ENCODE measurements at regions not wholly inside any gene's neighbourhood (a gene's known extent, or its start where the extent isn't known, plus 50 kb on each side); places are given as distances from the start of the nearest gene placed in this dataset.

DNA sequence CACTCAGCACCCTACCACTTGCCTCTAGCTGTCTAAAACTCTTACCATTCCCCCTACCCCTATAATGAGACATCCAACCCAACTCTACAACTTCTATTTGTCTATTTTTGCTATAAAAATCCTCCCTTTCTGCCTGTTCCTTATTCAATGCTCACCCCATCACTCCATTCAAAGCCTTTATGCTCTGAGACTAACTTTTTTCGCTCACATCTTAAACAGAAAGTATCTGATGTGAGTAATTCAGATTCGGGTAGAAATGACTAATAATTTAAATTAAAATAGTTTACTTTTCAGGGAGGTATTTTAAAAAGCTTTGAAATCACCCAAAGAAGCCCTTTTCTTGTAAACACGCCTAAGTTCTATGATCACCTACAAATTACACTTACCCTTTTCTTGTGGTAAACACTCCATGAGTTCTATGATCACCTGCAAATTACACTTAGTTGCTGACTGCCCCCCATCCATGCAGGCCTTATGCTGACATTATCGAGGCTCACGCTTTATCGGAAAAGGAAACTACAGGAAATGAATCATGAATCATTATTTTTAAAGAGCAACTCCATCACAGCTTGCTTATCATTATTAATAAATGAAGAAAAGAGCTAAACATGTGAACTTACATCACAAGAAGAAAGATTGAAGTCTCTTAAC is 168.7 kb upstream of the PPP1R2C start:
- TF ChIP-seq, protein P1, sequence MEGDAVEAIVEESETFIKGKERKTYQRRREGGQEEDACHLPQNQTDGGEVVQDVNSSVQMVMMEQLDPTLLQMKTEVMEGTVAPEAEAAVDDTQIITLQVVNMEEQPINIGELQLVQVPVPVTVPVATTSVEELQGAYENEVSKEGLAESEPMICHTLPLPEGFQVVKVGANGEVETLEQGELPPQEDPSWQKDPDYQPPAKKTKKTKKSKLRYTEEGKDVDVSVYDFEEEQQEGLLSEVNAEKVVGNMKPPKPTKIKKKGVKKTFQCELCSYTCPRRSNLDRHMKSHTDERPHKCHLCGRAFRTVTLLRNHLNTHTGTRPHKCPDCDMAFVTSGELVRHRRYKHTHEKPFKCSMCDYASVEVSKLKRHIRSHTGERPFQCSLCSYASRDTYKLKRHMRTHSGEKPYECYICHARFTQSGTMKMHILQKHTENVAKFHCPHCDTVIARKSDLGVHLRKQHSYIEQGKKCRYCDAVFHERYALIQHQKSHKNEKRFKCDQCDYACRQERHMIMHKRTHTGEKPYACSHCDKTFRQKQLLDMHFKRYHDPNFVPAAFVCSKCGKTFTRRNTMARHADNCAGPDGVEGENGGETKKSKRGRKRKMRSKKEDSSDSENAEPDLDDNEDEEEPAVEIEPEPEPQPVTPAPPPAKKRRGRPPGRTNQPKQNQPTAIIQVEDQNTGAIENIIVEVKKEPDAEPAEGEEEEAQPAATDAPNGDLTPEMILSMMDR (IDR thresholded peaks at IDR 0.05; ENCODE audit: insufficient read depth, low read depth, low read length) = no peak
- Histone ChIP-seq H3K27me3 (ENCODE audit: control insufficient read depth, insufficient read depth, low read length) (no peaks in the 10 kb centered on the region), H3K36me3 (ENCODE audit: control insufficient read depth, insufficient read depth, low read length) (no peaks in the 10 kb centered on the region), H3K4me3 (ENCODE audit: low read depth, low read length) (no peak overlapping the region)
- ChIA-PET POLR2A (no interaction called here), CTCF (no interaction called here)
- DNase-seq (ENCODE audit: low read depth) = no peak

DNA sequence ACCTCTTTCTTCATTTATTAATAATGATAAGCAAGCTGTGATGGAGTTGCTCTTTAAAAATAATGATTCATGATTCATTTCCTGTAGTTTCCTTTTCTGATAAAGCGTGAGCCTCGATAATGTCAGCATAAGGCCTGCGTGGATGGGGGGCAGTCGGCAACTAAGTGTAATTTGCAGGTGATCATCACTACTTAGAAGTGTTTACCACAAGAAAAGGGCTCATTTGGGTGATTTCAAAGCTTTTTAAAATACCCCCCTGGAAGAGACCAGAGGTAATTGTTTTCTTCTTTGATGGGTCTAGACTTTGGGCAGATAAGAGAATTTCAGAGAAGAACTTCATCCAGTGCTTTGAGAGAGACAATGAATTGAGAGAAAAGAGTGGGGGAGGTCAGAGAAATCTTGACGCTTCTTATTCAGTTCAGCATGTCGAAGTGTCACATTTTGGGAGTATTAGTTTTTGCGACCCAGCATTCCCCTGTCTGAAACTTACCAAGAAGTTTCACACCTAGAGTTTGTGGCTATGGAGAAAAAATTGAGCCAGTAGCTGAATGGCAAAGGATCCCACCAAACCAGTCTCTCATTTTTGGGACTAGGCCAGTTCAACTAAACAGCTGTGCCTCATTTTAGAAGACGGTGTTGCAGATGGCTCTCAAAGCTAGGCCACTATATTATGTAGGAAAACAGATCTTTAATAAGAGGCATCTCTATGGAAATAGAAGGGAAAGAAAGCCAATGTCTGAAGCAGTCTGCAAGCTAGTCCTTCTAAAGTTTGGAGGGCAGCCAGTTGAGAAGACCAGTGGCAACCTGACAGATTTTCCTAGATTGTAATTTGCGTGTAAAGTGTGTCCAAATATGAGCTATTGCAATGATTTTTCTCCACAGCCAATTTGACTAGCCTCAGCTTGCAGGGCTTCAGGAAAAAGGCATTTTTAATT is 171.0 kb upstream of the PPP1R2C start:
- POLR2A ChIA-PET = no interaction called here
- H3K27me3 ChIP-seq (ENCODE audit: control insufficient read depth, insufficient read depth, low read length) = no peaks in the 10 kb centered on the region
- H3K4me3 ChIP-seq (ENCODE audit: low read depth, low read length) = no peak overlapping the region
- CTCF ChIA-PET = no interaction called here
- TF ChIP-seq, protein P1 (IDR thresholded peaks at IDR 0.05; ENCODE audit: insufficient read depth, low read depth, low read length) = no peak
- no peak for DNase-seq (ENCODE audit: low read depth)
- H3K36me3 ChIP-seq (ENCODE audit: control insufficient read depth, insufficient read depth, low read length) = no peaks in the 10 kb centered on the region

DNA sequence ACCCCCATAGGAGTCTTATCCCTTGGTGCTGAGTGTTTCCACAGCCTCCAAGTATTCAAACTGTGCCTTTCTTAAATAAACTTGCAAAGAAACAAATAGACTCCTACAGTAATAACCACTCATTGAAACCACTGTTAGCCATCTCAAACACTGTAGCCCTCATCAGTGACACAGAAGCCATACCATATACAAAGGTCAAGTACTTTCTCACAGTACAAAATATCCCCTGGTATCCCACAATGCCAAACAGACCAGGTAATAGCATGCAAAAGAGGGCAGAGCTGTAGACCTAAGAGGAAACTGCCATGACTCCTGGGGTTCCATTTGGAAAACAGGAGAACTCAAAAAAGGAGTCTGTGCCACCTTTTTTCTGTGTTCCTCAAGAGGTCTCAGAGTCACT is 173.8 kb upstream of the PPP1R2C start:
- Histone ChIP-seq H3K4me3 (ENCODE audit: low read depth, low read length) (no peak overlapping the region), H3K27me3 (ENCODE audit: control insufficient read depth, insufficient read depth, low read length) (no peaks in the 10 kb centered on the region), H3K36me3 (ENCODE audit: control insufficient read depth, insufficient read depth, low read length) (no peaks in the 10 kb centered on the region)
- TF ChIP-seq, protein P1 (IDR thresholded peaks at IDR 0.05; ENCODE audit: insufficient read depth, low read depth, low read length) = no peak
- DNase-seq (ENCODE audit: low read depth) = no peak
- ChIA-PET CTCF (no interaction called here), POLR2A (no interaction called here)

DNA sequence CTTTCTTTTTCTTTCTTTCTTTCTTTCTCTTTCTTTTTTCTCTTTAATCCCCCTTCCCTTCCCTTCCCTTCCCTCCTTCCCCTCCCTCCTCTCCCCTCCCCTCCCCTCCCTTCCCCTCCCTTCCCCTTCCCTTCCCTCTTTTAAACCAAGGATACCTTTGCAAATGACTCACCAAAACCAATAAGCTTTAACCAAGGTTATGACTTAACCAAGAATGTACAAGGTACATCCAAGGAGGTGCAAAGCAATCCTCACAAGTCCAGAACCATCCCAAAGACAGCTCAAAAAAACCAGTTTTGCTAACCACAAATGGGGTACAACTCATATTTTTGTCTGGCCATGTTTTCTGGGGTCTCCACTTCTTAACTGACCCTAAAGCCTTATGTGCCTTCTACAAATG is 174.7 kb upstream of the PPP1R2C start:
- ChIA-PET CTCF (no interaction called here), POLR2A (no interaction called here)
- TF ChIP-seq, protein P1 (IDR thresholded peaks at IDR 0.05; ENCODE audit: insufficient read depth, low read depth, low read length) = no peak
- Histone ChIP-seq H3K36me3 (ENCODE audit: control insufficient read depth, insufficient read depth, low read length) (no peaks in the 10 kb centered on the region), H3K27me3 (ENCODE audit: control insufficient read depth, insufficient read depth, low read length) (no peaks in the 10 kb centered on the region), H3K4me3 (ENCODE audit: low read depth, low read length) (no peak overlapping the region)
- no peak for DNase-seq (ENCODE audit: low read depth)

DNA sequence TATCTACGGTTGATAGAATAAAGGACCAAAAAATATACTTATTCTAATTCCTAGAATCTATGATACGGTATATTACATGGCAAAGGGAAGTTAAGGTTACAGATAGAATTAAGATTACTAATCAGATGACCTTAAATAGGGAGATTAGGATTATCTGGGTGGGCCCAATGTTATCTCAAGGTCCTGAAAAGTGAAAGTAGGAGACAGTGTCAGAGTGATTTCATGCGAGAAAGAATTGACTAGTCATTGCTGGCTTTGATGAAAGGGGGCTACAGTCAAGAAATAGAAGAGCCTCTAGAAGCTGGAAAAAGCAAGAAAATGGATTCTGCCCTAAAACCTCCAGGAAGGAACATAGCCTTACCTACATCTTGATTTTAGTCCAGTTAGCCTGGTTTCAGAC is 176.9 kb upstream of the PPP1R2C start:
- no peak overlapping the region for H3K4me3 ChIP-seq (ENCODE audit: low read depth, low read length)
- TF ChIP-seq, protein P1 (IDR thresholded peaks at IDR 0.05; ENCODE audit: insufficient read depth, low read depth, low read length) = no peak
- ChIA-PET POLR2A (no interaction called here), CTCF (no interaction called here)
- no peaks in the 10 kb centered on the region for H3K36me3 ChIP-seq (ENCODE audit: control insufficient read depth, insufficient read depth, low read length)
- H3K27me3 ChIP-seq (ENCODE audit: control insufficient read depth, insufficient read depth, low read length) = no peaks in the 10 kb centered on the region
- no peak for DNase-seq (ENCODE audit: low read depth)

Measured in BJ (cell line).